Spleen (tissue), 11 donors: ENCODE measurements at regions not wholly inside any gene's neighbourhood (a gene's known extent, or its start where the extent isn't known, plus 50 kb on each side); places are given as distances from the start of the nearest gene placed in this dataset.

Source experiments
- DNase-seq: peaks from one replicate; pipeline ENCODE4 v3.0.0-alpha.2; 2020
- H3K27ac ChIP-seq, 8 donors: fragments of 200-600 bp; sonication (generic) in 7 of 8; 1 replicate in 4 of 8; 2 replicates in 4 of 8; pipeline versions ENCODE4 v1.5.0 to v1.8.0; 2016 to 2021; ENCODE audit warnings: inconsistent platforms in 4 of 8, mild to moderate bottlenecking in 4 of 8, moderate library complexity in 1 of 8
- H3K27me3 ChIP-seq, 7 donors: fragments of 200-600 bp; sonication (generic) in 6 of 7; replicated peaks in 1 of 7; 1 replicate in 4 of 7; 2 replicates in 3 of 7; pipeline versions ENCODE4 v1.5.0 to v1.8.0; 2016 to 2021; ENCODE audit warnings: inconsistent platforms in 3 of 7, mild to moderate bottlenecking in 1 of 7
- H3K36me3 ChIP-seq, 6 donors: fragments of 200-600 bp; sonication (generic) in 5 of 6; 1 replicate in 4 of 6; 2 replicates in 2 of 6; pipeline versions ENCODE4 v1.5.0 to v1.8.0; 2016 to 2021; ENCODE audit warnings: inconsistent platforms in 2 of 6
- H3K4me1 ChIP-seq, 6 donors: fragments of 200-600 bp; sonication (generic) in 5 of 6; 1 replicate in 3 of 6; 2 replicates in 3 of 6; pipeline versions ENCODE4 v1.5.0 to v1.8.0; 2016 to 2021; ENCODE audit warnings: inconsistent platforms in 3 of 6
- H3K4me3 ChIP-seq, 8 donors: fragments of 200-600 bp; sonication (generic) in 7 of 8; 1 replicate in 4 of 8; 2 replicates in 4 of 8; pipeline versions ENCODE4 v1.5.0 to v1.8.0; 2016 to 2021; ENCODE audit warnings: inconsistent platforms in 4 of 8, mild to moderate bottlenecking in 4 of 8, moderate library complexity in 2 of 8
- H3K9me3 ChIP-seq, 8 donors: fragments of 200-600 bp; sonication (generic) in 7 of 8; 1 replicate in 4 of 8; 2 replicates in 4 of 8; pipeline versions ENCODE4 v1.5.0 to v1.8.0; 2016 to 2021; ENCODE audit warnings: inconsistent platforms in 4 of 8
- POLR2A ChIP-seq, 3 donors: fragments of 450-650 bp; IDR thresholded peaks; one replicate each; pipeline ENCODE4 v1.5.1; 2017; ENCODE audit warnings: antibody characterized with exemption in 3 of 3, mild to moderate bottlenecking in 1 of 3
- POLR2AphosphoS5 ChIP-seq, 3 donors: sonication (generic); formaldehyde crosslinking; IDR thresholded peaks; one replicate each; pipeline ENCODE4 v1.5.1; 2017; ENCODE audit warnings: antibody characterized with exemption in 3 of 3
- WGBS, 5 donors: extraction: QIAGEN DNeasy Blood & Tissue Kit in 3 of 5; methylation state at CpG; one replicate each; pipeline versions ENCODE4 v1.1.5 to v1.1.7; 2013 to 2018; 5-methylcytosine and 5-hydroxymethylcytosine counted together
- intact Hi-C: fragments of 100-400 bp; cut with DNase I; formaldehyde crosslinking; loops from one replicate; pipeline ENCODE4 v1.15.0; 2023; ENCODE audit warnings: low total_unique reads
- TF ChIP-seq, protein P1 (sequence below), 11 experiments: fragments of 200-600 bp in 7 of 11; fragments of 450-650 bp in 4 of 11; sonication (generic) in 4 of 11; IDR thresholded peaks in 8 of 11; conservative IDR thresholded peaks in 3 of 11; 1 replicate in 7 of 11; 2 replicates in 4 of 11; pipeline versions ENCODE4 v1.4.0 to v1.8.0; 2016 to 2021; ENCODE audit warnings: antibody characterized with exemption in 11 of 11, inconsistent platforms in 4 of 11, mild to moderate bottlenecking in 1 of 11
- donor health status: healthy with polysubstance abuse.
- donor health status: DM: no; HTN: no; CAD: no; lungs with moderate emphysema.
- donor health status: DM: no; HTN: no; CAD: no.
- donor health status: Bipolar disorder and iron deficiency.
- donor health status: healthy.
- donor health status: DM: no; HTN: no; CAD: no.
- donor health status: DM: yes; HTN: yes; CAD: no.

DNA sequence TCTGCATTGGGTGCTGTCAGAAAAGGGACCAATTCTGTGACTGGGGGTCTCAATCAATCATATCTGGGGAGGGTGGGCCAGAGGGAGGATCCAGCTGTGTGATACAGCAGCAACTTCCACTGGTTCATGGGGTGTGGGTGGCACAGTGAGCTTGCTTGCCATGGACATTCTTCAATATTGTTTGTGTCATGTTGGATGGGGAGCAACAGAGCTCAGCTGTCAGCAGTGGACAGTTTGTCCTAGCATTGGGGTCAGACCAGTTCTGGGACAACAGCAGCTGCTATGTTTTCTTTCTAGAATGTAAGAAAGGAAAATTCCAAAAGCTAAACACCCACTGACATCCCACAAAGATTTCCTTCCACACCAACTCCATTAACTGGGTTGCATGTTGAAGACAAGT, 221.9 kb upstream of the CDH4 start:
- no peaks in the 10 kb centered on the region for H3K27me3 ChIP-seq
- H3K27ac ChIP-seq, result no peak overlapping the region
- H3K4me1 ChIP-seq, result no peaks in the 10 kb centered on the region
- DNase-seq, result no peak
- no peaks in the 10 kb centered on the region for H3K36me3 ChIP-seq
- peaks cover 0 to 40% (median 18%) of the 10 kb centered on the region in 8 donors for H3K9me3 ChIP-seq
- no peak overlapping the region for H3K4me3 ChIP-seq
- TF ChIP-seq POLR2AphosphoS5 (IDR thresholded peaks at IDR 0.05), result no peak
- intact Hi-C loops, result no loop called here

DNA sequence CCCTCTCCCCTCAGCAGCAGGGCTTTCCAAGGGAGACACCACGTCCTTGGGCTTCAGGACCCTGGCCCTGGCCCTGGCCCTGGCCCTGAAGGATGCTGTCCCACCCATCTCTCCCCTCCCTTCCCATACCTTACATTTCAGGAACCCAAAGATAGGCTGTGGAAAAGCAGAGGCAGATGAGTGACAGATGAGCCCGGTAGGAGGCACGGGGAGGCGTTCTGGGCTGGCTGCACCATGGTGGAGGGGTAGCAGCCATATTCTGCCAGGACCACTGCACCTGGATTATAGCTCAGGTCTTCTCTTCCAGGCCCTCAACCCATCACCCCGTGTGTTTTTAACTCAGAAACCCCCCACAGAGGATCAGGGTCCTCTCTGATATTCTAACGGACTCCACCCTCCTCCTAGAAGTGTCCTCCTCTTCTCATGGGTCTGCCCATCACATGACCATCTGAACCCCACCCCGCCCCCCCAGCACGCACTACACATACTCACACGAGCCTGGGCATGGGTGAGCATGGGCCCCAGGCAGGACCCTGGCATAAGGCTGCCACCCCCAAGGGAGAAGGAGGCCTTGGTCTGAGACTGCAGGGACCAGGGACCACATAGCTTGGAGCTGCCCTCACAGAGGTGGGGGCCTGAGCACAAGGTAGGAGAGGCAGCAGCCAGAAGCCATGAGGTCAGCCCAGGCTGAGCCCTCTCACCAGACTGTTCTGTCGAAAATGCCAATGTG, 220.8 kb upstream of the CDH4 start:
- H3K27me3 ChIP-seq, result no peaks in the 10 kb centered on the region
- H3K27ac ChIP-seq, result no peak overlapping the region
- intact Hi-C loops, result no loop called here
- H3K4me1 ChIP-seq, result no peaks in the 10 kb centered on the region
- no peaks in the 10 kb centered on the region for H3K36me3 ChIP-seq
- H3K4me3 ChIP-seq, result no peak overlapping the region
- peaks cover 0 to 37% (median 16%) of the 10 kb centered on the region in 8 donors for H3K9me3 ChIP-seq
- DNase-seq, result no peak
- TF ChIP-seq, protein P1, sequence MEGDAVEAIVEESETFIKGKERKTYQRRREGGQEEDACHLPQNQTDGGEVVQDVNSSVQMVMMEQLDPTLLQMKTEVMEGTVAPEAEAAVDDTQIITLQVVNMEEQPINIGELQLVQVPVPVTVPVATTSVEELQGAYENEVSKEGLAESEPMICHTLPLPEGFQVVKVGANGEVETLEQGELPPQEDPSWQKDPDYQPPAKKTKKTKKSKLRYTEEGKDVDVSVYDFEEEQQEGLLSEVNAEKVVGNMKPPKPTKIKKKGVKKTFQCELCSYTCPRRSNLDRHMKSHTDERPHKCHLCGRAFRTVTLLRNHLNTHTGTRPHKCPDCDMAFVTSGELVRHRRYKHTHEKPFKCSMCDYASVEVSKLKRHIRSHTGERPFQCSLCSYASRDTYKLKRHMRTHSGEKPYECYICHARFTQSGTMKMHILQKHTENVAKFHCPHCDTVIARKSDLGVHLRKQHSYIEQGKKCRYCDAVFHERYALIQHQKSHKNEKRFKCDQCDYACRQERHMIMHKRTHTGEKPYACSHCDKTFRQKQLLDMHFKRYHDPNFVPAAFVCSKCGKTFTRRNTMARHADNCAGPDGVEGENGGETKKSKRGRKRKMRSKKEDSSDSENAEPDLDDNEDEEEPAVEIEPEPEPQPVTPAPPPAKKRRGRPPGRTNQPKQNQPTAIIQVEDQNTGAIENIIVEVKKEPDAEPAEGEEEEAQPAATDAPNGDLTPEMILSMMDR (IDR thresholded peaks at IDR 0.05 in 8 of 11, conservative IDR thresholded peaks at IDR 0.05 in 3 of 11), result no peak
- TF ChIP-seq POLR2AphosphoS5 (IDR thresholded peaks at IDR 0.05) (no peak), POLR2A (IDR thresholded peaks at IDR 0.05) (no peak)
- WGBS, 5 donors, result 46 to 76% (median 66%) methylated on average over 10 of the region's 10 CpGs

DNA sequence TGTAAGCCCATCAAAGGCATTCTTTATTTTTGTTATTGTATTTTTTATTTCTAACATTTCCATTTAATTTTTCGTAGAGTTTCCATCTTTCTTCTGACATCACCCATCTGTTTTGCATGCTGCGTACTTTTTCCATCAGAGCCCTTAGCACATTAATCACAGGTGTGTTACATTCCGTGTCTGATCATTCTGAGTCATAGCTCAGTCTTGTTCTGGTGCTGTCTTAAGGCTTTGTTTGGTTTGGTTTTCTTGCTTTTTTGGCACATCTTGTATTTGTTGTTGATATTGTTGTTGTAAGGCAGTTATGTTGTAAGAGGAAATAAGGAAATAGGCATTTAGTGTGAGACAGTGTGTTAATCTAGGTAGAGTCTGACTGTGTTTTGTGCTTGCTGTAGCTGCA, 214.6 kb upstream of the CDH4 start:
- no peak overlapping the region for H3K27ac ChIP-seq
- no peaks in the 10 kb centered on the region for H3K36me3 ChIP-seq
- no peak for TF ChIP-seq POLR2AphosphoS5 (IDR thresholded peaks at IDR 0.05)
- TF ChIP-seq, protein P1 (IDR thresholded peaks at IDR 0.05 in 8 of 11, conservative IDR thresholded peaks at IDR 0.05 in 3 of 11), result no peak
- peaks cover 0 to 42% (median 5%) of the 10 kb centered on the region in 8 donors for H3K9me3 ChIP-seq
- no peaks in the 10 kb centered on the region for H3K4me1 ChIP-seq
- no peak for DNase-seq
- H3K27me3 ChIP-seq, result no peaks in the 10 kb centered on the region
- no peak overlapping the region for H3K4me3 ChIP-seq
- 82 to 89% (median 86%) methylated on average over 3 of the region's 3 CpGs for WGBS, 5 donors
- intact Hi-C loops, result no loop called here

DNA sequence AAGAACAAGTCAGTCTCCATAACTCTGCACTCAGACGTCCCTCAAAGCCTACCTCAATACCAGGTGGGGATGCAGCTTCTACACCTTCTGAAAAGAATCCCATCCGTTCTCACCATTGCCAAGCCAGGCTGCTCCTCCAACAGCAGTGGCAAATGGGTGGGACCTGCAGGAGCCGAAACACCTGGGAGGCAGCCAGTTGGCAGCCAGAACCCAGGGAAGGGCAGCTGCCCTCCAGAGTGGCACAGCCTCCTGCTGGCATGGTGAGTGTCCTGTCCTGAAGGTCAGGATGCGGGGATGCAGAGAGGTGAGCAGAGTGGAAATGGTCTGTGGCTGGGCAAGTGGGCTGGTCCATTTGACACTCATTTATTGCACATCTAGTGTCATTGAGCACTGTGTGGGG, 210.6 kb upstream of the CDH4 start:
- intact Hi-C loops, result no loop called here
- peaks cover 0 to 45% (median 5%) of the 10 kb centered on the region in 8 donors for H3K9me3 ChIP-seq
- TF ChIP-seq, protein P1 (IDR thresholded peaks at IDR 0.05 in 8 of 11, conservative IDR thresholded peaks at IDR 0.05 in 3 of 11), result no peak
- TF ChIP-seq POLR2A (IDR thresholded peaks at IDR 0.05) (no peak), POLR2AphosphoS5 (IDR thresholded peaks at IDR 0.05) (no peak)
- peaks cover 0 to 12% (median 0%) of the 10 kb centered on the region in 7 donors for H3K27me3 ChIP-seq
- H3K27ac ChIP-seq, result no peak overlapping the region
- H3K4me3 ChIP-seq, result no peak overlapping the region
- H3K4me1 ChIP-seq, result no peaks in the 10 kb centered on the region
- no peaks in the 10 kb centered on the region for H3K36me3 ChIP-seq
- no peak for DNase-seq
- 67 to 86% (median 75%) methylated on average over 4 of the region's 4 CpGs for WGBS, 5 donors
